Activated CD8-positive, alpha-beta T cell treated with anti-CD3 and anti-CD28 coated beads, Interleukin-2, amount 10 ng/mL, durations not matched to agents 7 days and 5 days (primary cell): ENCODE measurements at regions not wholly inside any gene's neighbourhood (a gene's known extent, or its start where the extent isn't known, plus 50 kb on each side); places are given as distances from the start of the nearest gene placed in this dataset.
A peak's percentile ranks its signal among the peaks of the same experiment; 100 is the strongest.
"Not testable (repeated sequence)": the region's sequence is repeated elsewhere in the genome, so short reads cannot be mapped to it uniquely, and the experiment has no call there.

Experiments used
- ATAC-seq: fragments of 150-1000 bp; cut with Tn5 transposase; one replicate; pipeline ENCODE4 v1.10.0; 2021; ENCODE audit warnings: moderate library complexity
- CTCF ChIA-PET: fragments of 350-600 bp; sonication (Branson Sonifier 250); formaldehyde crosslinking; loops from one replicate; lab custom pipeline; 2021; ENCODE audit warnings: antibody characterized with exemption; lab: Charles Lee
- POLR2A ChIA-PET: fragments of 350-600 bp; sonication (Branson Sonifier 250); formaldehyde crosslinking; loops from one replicate; lab custom pipeline; 2021; ENCODE audit warnings: antibody characterized with exemption; lab: Charles Lee
- DNase-seq: peaks from one replicate; pipeline ENCODE4 v3.0.0-alpha.2; 2020
- H3K27ac Mint-ChIP-seq: one replicate; pipeline ENCODE4 v1.8.0; 2021; ENCODE audit warnings: mild to moderate bottlenecking, mixed read lengths
- H3K27me3 Mint-ChIP-seq: one replicate; pipeline ENCODE4 v1.8.0; 2021; ENCODE audit warnings: low read depth, mixed read lengths
- H3K36me3 Mint-ChIP-seq: one replicate; pipeline ENCODE4 v1.8.0; 2021; ENCODE audit warnings: low read depth, mixed read lengths
- H3K4me1 Mint-ChIP-seq: one replicate; pipeline ENCODE4 v1.8.0; 2021; ENCODE audit warnings: low read depth, mixed read lengths
- H3K4me3 Mint-ChIP-seq: one replicate; pipeline ENCODE4 v1.8.0; 2021; ENCODE audit warnings: mild to moderate bottlenecking, mixed read lengths
- H3K9me3 Mint-ChIP-seq: one replicate; pipeline ENCODE4 v1.8.0; 2022; ENCODE audit warnings: mixed read lengths; ENCODE audit not compliant: insufficient read depth

GRCh38 chr10:8332730-8333111 is 278.2 kb downstream of the GATA3 start:
- no peaks in the 10 kb centered on the region for H3K9me3 Mint-ChIP-seq
- POLR2A ChIA-PET, result interaction anchor here (0.5 to 2.2 kb wide), 9 partner anchors 28 to 547 kb away, joined by 3 to 24 read pairs (median 10); no protein-coding TSS in a partner anchor
- H3K4me3 Mint-ChIP-seq, result peak overlapping the region; percentile 75
- peak overlapping the region; percentile 88 for H3K27ac Mint-ChIP-seq
- H3K4me1 Mint-ChIP-seq, result peaks cover 52% of the 10 kb centered on the region
- ATAC-seq (no peak), DNase-seq (no peak)
- CTCF ChIA-PET, result interaction anchor here (0.9 to 2.9 kb wide), 12 partner anchors 10 to 876 kb away, joined by 3 to 14 read pairs (median 4); no protein-coding TSS in a partner anchor
- peaks cover 5% of the 10 kb centered on the region for H3K36me3 Mint-ChIP-seq
- no peaks in the 10 kb centered on the region for H3K27me3 Mint-ChIP-seq

- peaks cover 45% of the 10 kb centered on the region for H3K4me1 Mint-ChIP-seq
- no peak for ATAC-seq
- ChIA-PET CTCF (interaction anchor here (2.4 kb wide), 1 partner anchor 26 kb away, joined by 6 read pairs; no protein-coding TSS in a partner anchor), POLR2A (no interaction called here)
- DNase-seq, result no peak
- H3K9me3 Mint-ChIP-seq, result no peaks in the 10 kb centered on the region
- H3K27me3 Mint-ChIP-seq, result no peaks in the 10 kb centered on the region
- peaks cover 5% of the 10 kb centered on the region for H3K36me3 Mint-ChIP-seq
- no peak overlapping the region for H3K27ac Mint-ChIP-seq
- no peak overlapping the region for H3K4me3 Mint-ChIP-seq
Measured at GRCh38 chr10:8334631-8335030, 280.1 kb downstream of the GATA3 start.

GRCh38 chr10:8336629-8337331 is 282.3 kb downstream of the GATA3 start:
- H3K4me3 Mint-ChIP-seq, result no peak overlapping the region
- CTCF ChIA-PET, result no interaction called here
- DNase-seq, result no peak
- H3K27ac Mint-ChIP-seq, result no peak overlapping the region
- ATAC-seq, result no peak
- no peaks in the 10 kb centered on the region for H3K9me3 Mint-ChIP-seq
- H3K27me3 Mint-ChIP-seq, result peaks cover 4% of the 10 kb centered on the region
- POLR2A ChIA-PET, result no interaction called here
- peaks cover 25% of the 10 kb centered on the region for H3K4me1 Mint-ChIP-seq
- H3K36me3 Mint-ChIP-seq, result no peaks in the 10 kb centered on the region

DNA sequence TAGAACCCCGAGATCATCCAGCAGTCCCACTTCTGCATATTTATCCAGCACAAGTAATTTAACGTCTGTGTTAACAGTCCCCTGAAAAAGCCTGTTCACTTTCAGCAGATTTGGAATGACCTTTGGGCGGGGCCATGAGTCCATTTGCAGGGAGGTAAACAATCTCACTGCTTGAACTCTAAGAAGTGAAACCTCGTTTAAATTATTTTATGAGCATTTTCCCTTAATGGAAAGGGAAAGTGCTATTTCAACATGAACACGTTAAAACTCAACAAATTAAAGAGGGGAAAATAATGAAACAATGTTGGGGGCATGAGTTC is 282.8 kb downstream of the GATA3 start:
- Mint-ChIP-seq H3K4me3 (no peak overlapping the region), H3K9me3 (no peaks in the 10 kb centered on the region), H3K36me3 (no peaks in the 10 kb centered on the region), H3K27me3 (peaks cover 4% of the 10 kb centered on the region), H3K27ac (no peak overlapping the region), H3K4me1 (peaks cover 20% of the 10 kb centered on the region)
- CTCF ChIA-PET, result no interaction called here
- POLR2A ChIA-PET, result no interaction called here
- no peak for ATAC-seq
- no peak for DNase-seq

GRCh38 chr10:8338177-8338766 is 283.8 kb downstream of the GATA3 start:
- ATAC-seq (no peak), DNase-seq (no peak)
- Mint-ChIP-seq H3K4me3 (no peak overlapping the region), H3K27me3 (peaks cover 4% of the 10 kb centered on the region), H3K9me3 (no peaks in the 10 kb centered on the region), H3K27ac (no peak overlapping the region), H3K36me3 (peaks cover 3% of the 10 kb centered on the region), H3K4me1 (peaks cover 13% of the 10 kb centered on the region)
- ChIA-PET POLR2A (no interaction called here), CTCF (no interaction called here)

DNA sequence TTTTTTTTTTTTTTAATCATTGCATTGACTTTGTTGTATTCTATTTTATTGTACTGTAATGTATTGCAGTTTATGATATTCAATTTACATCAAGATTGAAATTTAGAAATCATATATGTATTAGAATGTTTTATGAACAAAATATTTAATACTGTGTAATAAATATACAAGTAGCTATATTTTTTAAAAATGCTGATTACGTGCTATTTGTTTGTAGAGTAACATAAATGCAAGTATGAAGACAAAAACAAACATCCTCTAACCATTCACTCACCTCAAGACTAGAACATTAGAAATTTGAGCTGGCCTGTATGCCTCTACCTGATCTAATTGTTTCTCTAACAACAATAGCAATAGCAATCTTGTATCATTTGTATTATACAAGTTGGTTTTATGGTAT is 290.3 kb downstream of the GATA3 start:
- no peak for DNase-seq
- POLR2A ChIA-PET, result no interaction called here
- CTCF ChIA-PET, result no interaction called here
- no peaks in the 10 kb centered on the region for H3K9me3 Mint-ChIP-seq
- no peak overlapping the region for H3K4me3 Mint-ChIP-seq
- peaks cover 4% of the 10 kb centered on the region for H3K36me3 Mint-ChIP-seq
- H3K4me1 Mint-ChIP-seq, result no peaks in the 10 kb centered on the region
- H3K27me3 Mint-ChIP-seq, result peaks cover 4% of the 10 kb centered on the region
- no peak overlapping the region for H3K27ac Mint-ChIP-seq
- ATAC-seq, result no peak

DNA sequence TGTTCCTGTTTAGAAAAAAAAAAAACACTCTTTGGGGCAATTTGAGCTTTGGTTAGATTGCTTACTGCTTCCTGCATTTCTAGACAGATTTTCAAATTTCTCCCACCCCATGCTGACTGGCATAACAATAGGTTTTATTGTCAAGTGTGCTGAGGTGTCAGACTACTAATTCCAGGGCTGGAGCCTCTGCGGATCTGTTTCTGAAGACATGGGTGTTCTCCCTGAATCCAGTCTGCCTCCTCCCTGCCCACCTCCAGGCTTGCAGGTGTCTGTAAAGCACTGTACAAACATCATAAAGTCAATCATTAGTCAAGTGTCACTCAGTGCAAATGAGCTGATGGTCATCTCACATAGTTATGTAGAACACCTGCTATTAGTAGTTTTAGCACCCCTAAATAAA is 292.4 kb downstream of the GATA3 start:
- Mint-ChIP-seq H3K36me3 (peaks cover 4% of the 10 kb centered on the region), H3K4me1 (no peaks in the 10 kb centered on the region), H3K9me3 (no peaks in the 10 kb centered on the region), H3K27ac (no peak overlapping the region), H3K4me3 (no peak overlapping the region), H3K27me3 (no peaks in the 10 kb centered on the region)
- no peak for DNase-seq
- POLR2A ChIA-PET, result no interaction called here
- ATAC-seq, result no peak
- CTCF ChIA-PET, result no interaction called here

DNA sequence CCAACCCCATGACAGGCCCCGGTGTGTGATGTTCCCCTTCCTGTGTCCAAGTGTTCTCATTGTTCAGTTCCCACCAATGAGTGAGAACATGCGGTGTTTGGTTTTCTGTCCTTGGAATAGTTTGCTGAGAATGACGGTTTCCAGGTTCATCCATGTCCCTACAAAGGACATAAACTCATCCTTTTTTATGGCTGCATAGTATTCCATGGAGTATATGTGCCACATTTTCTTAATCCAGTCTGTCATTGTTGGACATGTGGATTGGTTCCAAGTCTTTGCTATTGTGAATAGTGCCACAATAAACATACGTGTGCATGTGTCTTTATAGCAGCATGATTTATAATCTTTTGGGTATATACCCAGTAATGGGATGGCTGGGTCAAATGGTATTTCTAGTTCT is 293.1 kb downstream of the GATA3 start:
- H3K4me1 Mint-ChIP-seq, CTCF ChIA-PET, ATAC-seq, H3K36me3 Mint-ChIP-seq, H3K27me3 Mint-ChIP-seq, DNase-seq, H3K27ac Mint-ChIP-seq, H3K4me3 Mint-ChIP-seq, H3K9me3 Mint-ChIP-seq, POLR2A ChIA-PET: not testable (repeated sequence)

GRCh38 chr10:8349610-8350249 is 295.2 kb downstream of the GATA3 start:
- Mint-ChIP-seq H3K9me3 (peaks cover 3% of the 10 kb centered on the region), H3K27me3 (no peaks in the 10 kb centered on the region), H3K27ac (no peak overlapping the region), H3K4me1 (no peaks in the 10 kb centered on the region), H3K4me3 (no peak overlapping the region), H3K36me3 (peaks cover 1% of the 10 kb centered on the region)
- POLR2A ChIA-PET, result no interaction called here
- no peak for DNase-seq
- CTCF ChIA-PET, result no interaction called here
- ATAC-seq, result no peak

- ATAC-seq (no peak), DNase-seq (no peak)
- Mint-ChIP-seq H3K27me3 (no peaks in the 10 kb centered on the region), H3K27ac (no peak overlapping the region), H3K9me3 (peaks cover 3% of the 10 kb centered on the region), H3K4me3 (no peak overlapping the region), H3K4me1 (no peaks in the 10 kb centered on the region), H3K36me3 (peaks cover 1% of the 10 kb centered on the region)
- ChIA-PET POLR2A (no interaction called here), CTCF (no interaction called here)
Measured at GRCh38 chr10:8350250-8350967, 295.9 kb downstream of the GATA3 start.

- POLR2A ChIA-PET, result no interaction called here
- CTCF ChIA-PET, result no interaction called here
- Mint-ChIP-seq H3K9me3 (peaks cover 3% of the 10 kb centered on the region), H3K36me3 (no peaks in the 10 kb centered on the region), H3K27ac (no peak overlapping the region), H3K4me3 (no peak overlapping the region), H3K4me1 (no peaks in the 10 kb centered on the region), H3K27me3 (peaks cover 3% of the 10 kb centered on the region)
- ATAC-seq (no peak), DNase-seq (no peak)
Measured at GRCh38 chr10:8352171-8353075, 297.9 kb downstream of the GATA3 start.
